HG03565 (cell line): ENCODE measurements at regions not wholly inside any gene's neighbourhood (a gene's known extent, or its start where the extent isn't known, plus 50 kb on each side); places are given as distances from the start of the nearest gene placed in this dataset.
"Not testable (repeated sequence)": the region's sequence is repeated elsewhere in the genome, so short reads cannot be mapped to it uniquely, and the experiment has no call there.

ENCODE experiments used
- ATAC-seq: cut with Tn5 transposase; IDR thresholded peaks from one replicate; pipeline ENCODE4 v1.9.1; 2021; ENCODE audit warnings: mild to moderate bottlenecking, moderate library complexity; ENCODE audit not compliant: unreplicated experiment

GRCh38 chr2:47295981-47296635 lies 73.0 kb upstream of the EPCAM start:
- ATAC-seq, result no peak

- ATAC-seq, result no peak
Measured at GRCh38 chr2:47295131-47295980, 73.8 kb upstream of the EPCAM start.

GRCh38 chr2:47293976-47294375 lies 75.1 kb upstream of the EPCAM start:
- no peak for ATAC-seq

GRCh38 chr2:47288864-47289263 lies 80.2 kb upstream of the EPCAM start:
- no peak for ATAC-seq

GRCh38 chr2:47283659-47284058 lies 85.5 kb upstream of the EPCAM start:
- ATAC-seq, result no peak

- ATAC-seq, result no peak
Measured at GRCh38 chr2:47282621-47283272, 86.4 kb upstream of the EPCAM start.

- not testable (repeated sequence) for ATAC-seq
Measured at GRCh38 chr2:47279525-47279924, 89.6 kb upstream of the EPCAM start.

GRCh38 chr2:47277987-47278386 lies 91.1 kb upstream of the EPCAM start:
- no peak for ATAC-seq

GRCh38 chr2:47277187-47277586 lies 91.9 kb upstream of the EPCAM start:
- no peak for ATAC-seq

GRCh38 chr2:47276061-47276460 lies 93.0 kb upstream of the EPCAM start:
- ATAC-seq, result no peak

GRCh38 chr2:47274054-47274782 lies 94.9 kb upstream of the EPCAM start:
- no peak for ATAC-seq

GRCh38 chr2:47272905-47273758 lies 96.0 kb upstream of the EPCAM start:
- ATAC-seq, result no peak

GRCh38 chr2:47272031-47272864 lies 95.9 kb upstream of the CALM2 start:
- ATAC-seq, result peak; percentile 67

GRCh38 chr2:47271054-47272000 lies 95.0 kb upstream of the CALM2 start:
- ATAC-seq, result no peak

GRCh38 chr2:47270421-47270820 lies 94.1 kb upstream of the CALM2 start:
- ATAC-seq, result no peak

- no peak for ATAC-seq
Measured at GRCh38 chr2:47269316-47270232, 93.3 kb upstream of the CALM2 start.

- no peak for ATAC-seq
Measured at GRCh38 chr2:47267711-47268086, 91.4 kb upstream of the CALM2 start.
